CD4-positive, alpha-beta T cell (primary cell): ENCODE measurements at regions not wholly inside any gene's neighbourhood (a gene's known extent, or its start where the extent isn't known, plus 50 kb on each side); places are given as distances from the start of the nearest gene placed in this dataset.

ENCODE experiments used
- ATAC-seq: fragments of 200-7000 bp; cut with Tn5 transposase; one replicate; pipeline ENCODE4 v1.10.0; 2022; ENCODE audit warnings: mild to moderate bottlenecking; ENCODE audit not compliant: poor library complexity
- CTCF ChIA-PET: fragments of 350-600 bp; sonication (Branson Sonifier 250); formaldehyde crosslinking; loops from one replicate; lab custom pipeline; 2021; ENCODE audit warnings: antibody characterized with exemption, inconsistent platforms; lab: Charles Lee
- POLR2A ChIA-PET: fragments of 350-600 bp; sonication (Branson Sonifier 250); formaldehyde crosslinking; loops from one replicate; lab custom pipeline; 2021; ENCODE audit warnings: antibody characterized with exemption, inconsistent platforms; lab: Charles Lee
- DNase-seq, 14 experiments: peaks; one replicate each; pipeline ENCODE4 v3.0.0-alpha.2; 2013 to 2020; ENCODE audit warnings: mixed read lengths in 2 of 14
- H3K27ac ChIP-seq, 2 donors: one replicate each; pipeline versions ENCODE4 v1.5.1 to v1.7.0; 2013; ENCODE audit warnings: low read length in 2 of 2, low read depth in 1 of 2, mild to moderate bottlenecking in 1 of 2
- H3K27me3 ChIP-seq, 2 experiments: 1 replicate in 1 of 2; 2 replicates in 1 of 2; pipeline versions ENCODE4 v1.6.1 to v1.7.0; 2013; ENCODE audit warnings: low read length in 2 of 2, control low read depth in 1 of 2, mild to moderate bottlenecking in 1 of 2, moderate library complexity in 1 of 2; ENCODE audit not compliant: insufficient read depth in 2 of 2, control insufficient read depth in 1 of 2
- H3K36me3 ChIP-seq: one replicate; pipeline ENCODE4 v1.6.1; 2013; ENCODE audit warnings: low read length, control low read depth; ENCODE audit not compliant: insufficient read depth
- H3K4me1 ChIP-seq: one replicate; pipeline ENCODE4 v1.6.1; 2013; ENCODE audit warnings: low read length, control low read depth; ENCODE audit not compliant: insufficient read depth
- H3K4me3 ChIP-seq: one replicate; pipeline ENCODE4 v1.5.1; 2013; ENCODE audit warnings: mild to moderate bottlenecking, low read length, moderate library complexity
- H3K9me3 ChIP-seq, 2 experiments: 1 replicate in 1 of 2; 2 replicates in 1 of 2; pipeline versions ENCODE4 v1.6.1 to v1.7.0; 2013; ENCODE audit warnings: low read length in 2 of 2, mild to moderate bottlenecking in 2 of 2, control low read depth in 1 of 2, moderate library complexity in 1 of 2; ENCODE audit not compliant: control insufficient read depth in 1 of 2, insufficient read depth in 1 of 2
- H3K27ac Mint-ChIP-seq: one replicate; pipeline ENCODE4 v1.8.0; 2020; ENCODE audit warnings: mixed read lengths
- H3K27me3 Mint-ChIP-seq: one replicate; pipeline ENCODE4 v1.8.0; 2021; ENCODE audit warnings: mixed read lengths
- H3K36me3 Mint-ChIP-seq: one replicate; pipeline ENCODE4 v1.8.0; 2021; ENCODE audit warnings: low read depth, mixed read lengths
- H3K4me1 Mint-ChIP-seq: one replicate; pipeline ENCODE4 v1.8.0; 2021; ENCODE audit warnings: low read depth, mixed read lengths
- H3K4me3 Mint-ChIP-seq: one replicate; pipeline ENCODE4 v1.8.0; 2020; ENCODE audit warnings: mild to moderate bottlenecking, mixed read lengths
- H3K9me3 Mint-ChIP-seq: one replicate; pipeline ENCODE4 v1.8.0; 2020; ENCODE audit warnings: mixed read lengths
- intact Hi-C, 2 experiments: fragments of 100-400 bp; cut with DNase I in 1 of 2; cut with micrococcal nuclease in 1 of 2; formaldehyde crosslinking; loops; one replicate each; pipeline versions ENCODE4 v1.15.1 to v1.9.0; 2023 to 2025; cut with DNase I, micrococcal nuclease
- TF ChIP-seq, protein P1 (sequence below): fragments of 200-600 bp; IDR thresholded peaks from one replicate; pipeline ENCODE4 v1.8.0; 2022; ENCODE audit warnings: antibody characterized with exemption, mild to moderate bottlenecking

DNA sequence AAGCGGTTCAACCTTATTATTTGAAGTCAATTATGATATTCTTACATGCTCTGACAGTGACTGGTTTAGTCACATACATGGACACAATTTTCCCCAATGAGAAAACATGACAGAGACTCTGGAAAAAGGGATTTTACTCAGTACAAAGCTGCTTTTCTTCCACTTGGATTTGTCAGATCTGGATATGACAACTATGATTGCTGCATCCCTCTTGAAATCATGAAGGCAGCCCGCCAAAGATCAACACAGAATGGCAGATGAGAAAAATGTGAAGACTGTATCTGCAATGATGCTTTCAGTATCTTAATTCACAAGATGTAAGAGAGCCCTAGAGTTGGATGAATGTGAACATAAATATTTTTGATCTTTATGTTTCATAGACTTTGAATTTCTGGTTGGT, 439.6 kb downstream of the CDH8 start:
- TF ChIP-seq, protein P1, sequence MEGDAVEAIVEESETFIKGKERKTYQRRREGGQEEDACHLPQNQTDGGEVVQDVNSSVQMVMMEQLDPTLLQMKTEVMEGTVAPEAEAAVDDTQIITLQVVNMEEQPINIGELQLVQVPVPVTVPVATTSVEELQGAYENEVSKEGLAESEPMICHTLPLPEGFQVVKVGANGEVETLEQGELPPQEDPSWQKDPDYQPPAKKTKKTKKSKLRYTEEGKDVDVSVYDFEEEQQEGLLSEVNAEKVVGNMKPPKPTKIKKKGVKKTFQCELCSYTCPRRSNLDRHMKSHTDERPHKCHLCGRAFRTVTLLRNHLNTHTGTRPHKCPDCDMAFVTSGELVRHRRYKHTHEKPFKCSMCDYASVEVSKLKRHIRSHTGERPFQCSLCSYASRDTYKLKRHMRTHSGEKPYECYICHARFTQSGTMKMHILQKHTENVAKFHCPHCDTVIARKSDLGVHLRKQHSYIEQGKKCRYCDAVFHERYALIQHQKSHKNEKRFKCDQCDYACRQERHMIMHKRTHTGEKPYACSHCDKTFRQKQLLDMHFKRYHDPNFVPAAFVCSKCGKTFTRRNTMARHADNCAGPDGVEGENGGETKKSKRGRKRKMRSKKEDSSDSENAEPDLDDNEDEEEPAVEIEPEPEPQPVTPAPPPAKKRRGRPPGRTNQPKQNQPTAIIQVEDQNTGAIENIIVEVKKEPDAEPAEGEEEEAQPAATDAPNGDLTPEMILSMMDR: no peak
- Mint-ChIP-seq H3K27ac (no peak overlapping the region), H3K9me3 (peaks cover 18% of the 10 kb centered on the region), H3K36me3 (no peaks in the 10 kb centered on the region), H3K4me1 (no peaks in the 10 kb centered on the region), H3K27me3 (no peaks in the 10 kb centered on the region), H3K4me3 (no peak overlapping the region)
- Histone ChIP-seq H3K9me3 (peaks cover 3 to 6% of the 10 kb centered on the region in 2 experiments), H3K27ac (no peak overlapping the region), H3K27me3 (no peaks in the 10 kb centered on the region), H3K4me1 (no peaks in the 10 kb centered on the region), H3K4me3 (no peak overlapping the region), H3K36me3 (no peaks in the 10 kb centered on the region)
- DNase-seq (no peak), ATAC-seq (no peak)
- ChIA-PET CTCF (no interaction called here), POLR2A (no interaction called here)
- intact Hi-C loops: no loop called here

DNA sequence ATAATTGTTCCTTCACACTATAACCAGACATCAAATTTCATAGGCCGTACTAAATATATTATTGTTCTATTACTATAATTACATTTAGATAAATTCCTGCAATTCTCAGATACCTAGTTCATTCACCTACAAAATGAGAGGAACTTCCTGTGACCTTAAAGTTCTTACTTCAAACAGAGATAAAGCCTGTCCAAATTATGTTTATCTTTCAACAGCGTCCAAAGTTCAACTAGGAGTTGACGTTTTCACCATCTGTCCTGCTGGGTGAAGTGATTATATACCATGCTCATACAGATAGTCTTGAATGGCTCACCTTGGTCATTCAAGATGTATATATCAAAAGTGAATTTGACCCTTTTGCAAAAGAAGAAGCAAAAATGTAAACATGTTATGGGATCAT, 440.6 kb downstream of the CDH8 start:
- Mint-ChIP-seq H3K4me3 (no peak overlapping the region), H3K27me3 (no peaks in the 10 kb centered on the region), H3K4me1 (no peaks in the 10 kb centered on the region), H3K36me3 (no peaks in the 10 kb centered on the region), H3K9me3 (peaks cover 22% of the 10 kb centered on the region), H3K27ac (no peak overlapping the region)
- no peak for DNase-seq
- no peaks in the 10 kb centered on the region for H3K36me3 ChIP-seq
- ChIA-PET CTCF (no interaction called here), POLR2A (no interaction called here)
- no peaks in the 10 kb centered on the region for H3K4me1 ChIP-seq
- H3K4me3 ChIP-seq: no peak overlapping the region
- intact Hi-C loops: no loop called here
- no peak for ATAC-seq
- peaks cover 3 to 6% of the 10 kb centered on the region in 2 experiments for H3K9me3 ChIP-seq
- H3K27me3 ChIP-seq: no peaks in the 10 kb centered on the region
- H3K27ac ChIP-seq: no peak overlapping the region
- TF ChIP-seq, protein P1: no peak

DNA sequence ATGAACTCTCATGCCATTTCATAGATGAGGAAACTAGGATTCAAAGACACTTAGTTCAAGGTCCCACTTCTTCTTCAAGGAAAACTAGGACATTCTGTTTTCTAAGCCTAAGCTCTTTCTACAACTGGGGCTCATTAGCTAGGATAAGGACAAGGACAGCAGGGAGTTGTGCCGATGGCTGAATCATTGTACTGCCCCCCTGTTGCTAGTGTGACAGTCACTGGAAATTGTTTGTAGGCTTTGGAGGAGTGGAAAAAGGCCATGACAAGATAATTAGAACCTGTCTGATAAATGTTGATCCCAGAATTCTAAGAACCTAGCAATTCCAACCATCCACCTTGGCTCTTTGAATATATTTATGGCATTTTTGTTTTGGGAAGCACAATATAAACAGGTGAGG, 445.7 kb downstream of the CDH8 start:
- H3K36me3 Mint-ChIP-seq: no peaks in the 10 kb centered on the region
- TF ChIP-seq, protein P1: no peak
- no peak for ATAC-seq
- H3K4me3 Mint-ChIP-seq: no peak overlapping the region
- ChIA-PET CTCF (no interaction called here), POLR2A (no interaction called here)
- H3K27me3 Mint-ChIP-seq: no peaks in the 10 kb centered on the region
- H3K27ac ChIP-seq: no peak overlapping the region
- H3K27ac Mint-ChIP-seq: no peak overlapping the region
- H3K4me3 ChIP-seq: no peak overlapping the region
- H3K9me3 ChIP-seq: peaks cover 3 to 6% of the 10 kb centered on the region in 2 experiments
- no peaks in the 10 kb centered on the region for H3K36me3 ChIP-seq
- no peaks in the 10 kb centered on the region for H3K4me1 Mint-ChIP-seq
- no peaks in the 10 kb centered on the region for H3K4me1 ChIP-seq
- no peaks in the 10 kb centered on the region for H3K27me3 ChIP-seq
- intact Hi-C loops: no loop called here
- no peak for DNase-seq
- peaks cover 23% of the 10 kb centered on the region for H3K9me3 Mint-ChIP-seq
